Muscle of arm (tissue), 1 donor: ENCODE measurements at regions not wholly inside any gene's neighbourhood (a gene's known extent, or its start where the extent isn't known, plus 50 kb on each side); places are given as distances from the start of the nearest gene placed in this dataset.

Experiments
- DNase-seq: peaks from one replicate; pipeline ENCODE4 v3.0.0-alpha.2; 2013

DNA sequence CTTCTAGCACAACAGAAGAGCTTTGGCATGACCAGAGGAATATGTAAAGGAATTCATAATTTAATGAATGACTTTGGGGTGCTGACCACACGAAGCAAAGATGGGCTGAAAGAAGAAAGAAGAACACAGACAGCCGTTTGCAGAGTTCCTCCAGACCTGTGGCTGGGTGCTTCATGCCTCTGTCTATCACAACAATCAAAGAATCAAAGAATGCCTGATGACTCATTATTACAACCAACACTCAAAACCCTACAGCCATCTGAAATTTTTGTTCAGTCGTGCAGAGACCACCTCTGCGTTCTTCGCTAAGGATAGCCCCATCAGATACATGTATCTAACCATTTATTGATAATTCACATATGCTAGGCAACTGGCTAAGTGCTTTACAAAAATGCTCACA lies 129.0 kb upstream of the PRICKLE2 start:
- DNase-seq, result no peak

GRCh38 chr3:64353226-64353625 lies 128.0 kb upstream of the PRICKLE2 start:
- DNase-seq, result no peak

DNA sequence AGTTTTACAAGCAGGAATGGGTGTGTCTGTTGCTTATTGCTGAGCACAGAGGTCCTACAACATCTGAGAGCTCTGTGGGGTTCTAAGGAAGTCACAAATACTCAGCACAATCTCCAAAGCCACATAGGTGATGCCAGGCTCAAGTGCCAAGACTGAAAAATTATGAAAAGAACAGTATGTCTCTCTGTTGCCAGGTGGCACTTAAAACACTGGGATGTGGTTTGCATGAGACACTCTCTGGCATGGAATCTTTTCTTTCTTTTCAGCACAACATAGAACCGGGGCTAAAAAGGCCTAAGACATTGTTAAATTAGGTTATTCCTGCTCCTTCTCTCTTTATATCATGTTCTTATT lies 127.3 kb upstream of the PRICKLE2 start:
- DNase-seq, result no peak

GRCh38 chr3:64351713-64352638 lies 126.7 kb upstream of the PRICKLE2 start:
- DNase-seq, result no peak

DNA sequence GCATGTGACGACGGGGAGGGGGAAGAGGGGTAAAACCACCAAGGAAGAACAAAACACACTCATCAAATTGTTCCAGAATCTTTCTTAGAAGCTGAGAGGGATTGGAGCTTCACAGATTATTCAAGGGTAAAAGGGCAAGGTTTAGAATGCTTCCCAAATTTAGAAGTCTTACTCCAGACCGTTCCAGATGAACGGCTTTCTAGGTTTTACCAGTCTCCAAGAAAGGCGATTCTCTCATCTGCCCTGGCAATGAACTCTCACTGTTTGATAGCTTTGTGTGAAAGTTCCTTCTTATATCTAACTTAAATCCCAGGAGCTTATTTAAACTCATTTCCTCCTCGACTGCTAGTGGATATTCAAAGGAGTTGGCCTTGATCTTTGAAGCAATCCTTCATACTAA lies 124.3 kb upstream of the PRICKLE2 start:
- no peak for DNase-seq

GRCh38 chr3:64345371-64345770 lies 120.1 kb upstream of the PRICKLE2 start:
- no peak for DNase-seq

DNA sequence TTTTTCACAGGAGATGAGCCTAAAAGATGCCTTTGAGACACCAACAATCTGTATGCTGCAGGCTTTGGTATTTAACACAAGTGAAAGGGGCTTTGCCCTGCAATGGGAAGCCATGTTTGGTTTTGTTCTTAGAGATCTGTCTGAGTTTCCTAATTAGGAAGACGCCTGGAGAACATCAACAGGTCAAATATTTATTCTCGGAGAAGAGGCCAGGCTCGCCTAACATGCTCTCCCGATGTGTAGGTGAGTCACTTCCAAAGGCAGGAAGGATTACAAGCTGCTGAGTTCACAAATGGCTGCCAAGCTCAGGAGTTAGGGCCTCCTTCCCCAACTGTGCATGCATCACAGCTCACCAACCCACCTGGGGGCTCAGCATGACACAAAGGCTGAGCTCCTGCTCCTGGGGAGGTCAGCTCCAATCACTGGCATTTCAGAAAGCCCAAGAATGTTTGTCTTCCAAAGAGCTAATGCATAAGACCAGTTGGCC lies 119.5 kb upstream of the PRICKLE2 start:
- DNase-seq, result no peak

- no peak for DNase-seq
These were observed 118.6 kb upstream of the PRICKLE2 start for GRCh38 chr3:64343689-64344430.

DNA sequence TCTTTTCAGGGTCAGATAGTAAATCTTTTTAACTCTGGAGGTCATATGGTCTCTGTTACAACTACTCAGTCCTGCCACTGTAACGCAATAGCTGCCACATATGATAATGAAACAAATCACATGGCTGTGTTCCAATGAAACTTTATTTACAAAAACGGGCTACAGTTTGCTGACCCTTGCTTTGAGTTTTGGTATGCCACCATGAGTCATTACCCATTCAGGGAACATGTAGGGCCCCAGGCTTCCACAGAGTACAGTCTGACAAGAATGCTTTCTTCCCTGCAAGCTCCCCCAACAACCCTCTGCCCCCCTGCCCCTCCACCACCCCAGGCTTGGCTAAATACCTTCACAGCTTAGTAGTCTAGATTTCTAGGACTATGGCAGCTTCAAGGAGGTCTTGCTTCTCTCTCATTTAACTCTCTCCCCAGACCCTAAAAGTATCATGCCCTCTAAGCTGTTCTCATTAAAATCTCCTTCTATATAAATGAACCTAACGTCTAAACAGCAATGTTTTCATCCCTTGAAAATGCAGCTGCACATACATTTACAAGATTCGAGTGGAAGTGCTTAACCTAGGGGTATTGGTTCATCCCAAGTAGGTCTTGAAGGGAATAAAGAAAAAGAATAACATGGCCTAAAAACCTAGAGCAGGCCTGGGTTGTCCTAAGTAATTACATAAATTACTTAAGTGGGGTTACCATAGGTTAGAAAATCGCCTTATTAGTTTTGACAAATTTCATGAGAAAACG lies 117.8 kb upstream of the PRICKLE2 start:
- no peak for DNase-seq

DNA sequence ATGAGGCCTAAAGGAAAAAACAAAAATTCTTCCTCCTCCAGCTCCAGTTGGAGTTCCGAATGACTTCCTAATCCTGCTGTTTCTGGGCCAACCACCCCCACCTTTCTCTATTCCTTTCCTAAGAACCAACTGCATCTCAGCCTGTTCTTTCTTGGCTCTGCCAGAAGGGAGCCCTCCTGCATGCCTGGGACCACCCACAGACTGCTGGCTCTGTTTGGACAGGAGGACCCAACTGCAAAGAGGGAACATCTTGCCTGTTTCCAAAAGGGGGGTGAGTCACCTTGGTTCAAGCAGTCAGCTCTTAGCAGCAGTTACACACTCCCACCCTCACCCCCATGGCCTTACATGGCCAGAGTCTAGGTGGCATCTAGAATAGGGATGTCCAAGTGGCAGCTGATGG lies 116.0 kb upstream of the PRICKLE2 start:
- DNase-seq, result no peak

DNA sequence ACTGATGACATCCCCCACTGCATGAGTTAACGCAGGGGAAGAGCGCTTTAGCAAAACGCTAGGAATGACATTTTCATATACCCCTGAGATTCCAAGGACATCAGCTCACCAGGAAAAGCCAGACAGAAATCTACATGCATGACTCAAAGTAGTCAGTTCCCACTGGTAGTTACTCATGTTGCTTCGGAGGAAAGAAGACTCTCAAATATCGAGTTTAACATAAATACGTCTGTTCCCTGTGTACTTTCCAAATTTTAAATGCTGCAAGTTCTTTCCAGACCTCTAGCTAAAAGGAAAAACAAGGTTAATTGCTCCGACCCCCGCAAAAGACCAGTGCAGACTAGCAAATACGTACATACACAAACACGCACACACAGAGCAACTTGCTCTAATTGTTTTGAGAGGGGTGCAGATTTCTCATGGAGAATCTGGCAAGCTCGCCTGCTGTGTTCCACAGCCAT lies 115.4 kb upstream of the PRICKLE2 start:
- peak; percentile 83 for DNase-seq

DNA sequence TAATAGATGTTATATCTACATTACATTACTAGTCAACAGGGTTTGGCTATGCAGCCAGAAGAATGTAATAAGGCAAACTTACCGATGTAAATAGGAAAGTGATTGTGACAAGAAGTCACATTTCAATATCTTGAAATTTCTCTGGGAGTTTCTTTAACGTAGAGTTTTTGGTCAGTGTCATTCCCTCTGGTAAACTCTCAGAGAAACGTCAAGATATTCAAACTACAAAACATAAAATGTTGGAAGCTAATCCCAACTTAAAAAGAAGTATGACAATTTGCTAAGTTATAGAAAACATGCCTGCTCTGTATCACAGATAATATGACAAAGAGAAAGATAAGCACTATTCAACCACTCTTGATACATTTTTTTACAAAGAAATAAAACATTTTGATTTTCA lies 111.2 kb upstream of the PRICKLE2 start:
- no peak for DNase-seq

DNA sequence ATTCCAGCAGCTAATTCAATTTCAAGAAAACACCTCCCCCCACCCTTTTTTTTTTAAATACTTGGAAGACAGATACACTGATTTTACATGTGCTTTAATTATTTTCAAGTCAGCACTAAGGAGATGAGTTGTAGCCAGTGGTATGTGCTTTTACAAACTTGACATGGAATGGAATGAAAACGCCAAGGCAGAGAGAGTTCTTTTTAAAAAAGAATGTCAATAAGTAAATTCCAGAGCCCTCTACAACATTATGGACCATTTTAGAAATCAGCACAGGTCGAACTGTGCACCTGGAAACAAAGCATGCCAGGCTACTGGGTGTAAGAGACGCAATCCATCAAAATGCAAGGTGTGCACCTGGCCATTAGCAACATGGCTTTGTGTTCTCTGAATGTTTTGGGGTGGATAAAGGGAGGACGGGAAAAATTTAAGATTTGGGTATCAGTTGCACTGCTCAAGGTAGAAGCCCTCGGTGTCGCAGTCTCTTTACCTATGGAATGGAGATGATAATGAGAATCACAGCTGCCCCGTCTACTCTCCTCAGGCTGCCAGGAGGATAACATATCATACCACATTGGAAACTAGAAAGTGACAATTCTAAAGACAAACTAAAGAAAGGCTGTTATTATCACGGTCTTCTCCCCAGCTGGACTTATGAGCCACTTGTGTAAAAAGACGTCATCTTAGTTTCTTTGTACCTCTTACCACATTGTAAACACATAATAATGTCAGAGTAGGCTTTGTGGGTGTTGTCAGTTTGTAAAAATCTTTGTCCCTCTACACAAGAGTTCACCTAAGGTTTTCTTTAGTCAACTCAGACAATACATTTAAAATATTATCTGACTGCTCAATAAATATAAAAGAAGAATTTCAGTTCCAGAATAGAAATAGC lies 107.4 kb upstream of the PRICKLE2 start:
- DNase-seq, result no peak

GRCh38 chr3:64331605-64332004 lies 106.3 kb upstream of the PRICKLE2 start:
- DNase-seq, result no peak

DNA sequence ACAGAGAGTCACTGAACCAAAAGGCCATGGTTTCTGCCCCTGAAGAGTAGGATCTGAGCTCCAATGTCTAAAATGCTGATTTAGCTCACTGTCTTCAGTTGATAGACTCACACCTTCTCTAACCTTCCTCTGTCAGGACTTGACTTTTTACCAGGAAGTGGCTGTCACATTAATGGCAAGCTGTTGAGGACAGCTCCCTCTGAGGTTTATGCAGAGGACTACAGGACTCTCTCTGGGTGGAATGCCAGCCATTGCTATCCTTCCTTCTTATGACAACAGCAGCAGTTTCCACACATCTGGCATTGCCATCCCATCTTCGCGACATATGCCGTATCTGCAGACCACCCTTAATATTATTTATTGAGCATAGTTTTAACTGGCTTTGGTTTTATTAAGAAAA lies 103.8 kb upstream of the PRICKLE2 start:
- no peak for DNase-seq

GRCh38 chr3:64327100-64327804 lies 102.0 kb upstream of the PRICKLE2 start:
- DNase-seq, result peak; percentile 81

GRCh38 chr3:64321747-64322146 lies 96.5 kb upstream of the PRICKLE2 start:
- DNase-seq, result no peak

DNA sequence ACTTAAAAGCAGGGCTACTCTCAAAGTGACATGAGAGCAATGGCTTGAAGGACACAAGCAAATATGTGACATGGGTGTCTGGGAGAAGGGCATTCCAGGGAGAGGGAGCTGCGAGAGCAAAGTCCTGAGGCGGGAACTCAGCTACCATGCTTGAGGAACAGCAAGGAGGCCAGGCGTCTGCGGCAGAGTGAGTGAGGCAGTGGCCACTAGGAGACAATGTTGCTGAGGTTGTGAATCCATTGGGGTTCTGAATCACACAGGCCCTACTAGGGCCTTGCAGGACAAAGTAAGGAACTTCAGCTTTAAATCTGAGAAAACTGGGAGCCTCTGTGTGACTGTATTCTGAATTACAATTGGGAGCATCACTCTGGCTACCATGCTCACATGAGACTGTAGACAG lies 94.1 kb upstream of the PRICKLE2 start:
- DNase-seq, result no peak

DNA sequence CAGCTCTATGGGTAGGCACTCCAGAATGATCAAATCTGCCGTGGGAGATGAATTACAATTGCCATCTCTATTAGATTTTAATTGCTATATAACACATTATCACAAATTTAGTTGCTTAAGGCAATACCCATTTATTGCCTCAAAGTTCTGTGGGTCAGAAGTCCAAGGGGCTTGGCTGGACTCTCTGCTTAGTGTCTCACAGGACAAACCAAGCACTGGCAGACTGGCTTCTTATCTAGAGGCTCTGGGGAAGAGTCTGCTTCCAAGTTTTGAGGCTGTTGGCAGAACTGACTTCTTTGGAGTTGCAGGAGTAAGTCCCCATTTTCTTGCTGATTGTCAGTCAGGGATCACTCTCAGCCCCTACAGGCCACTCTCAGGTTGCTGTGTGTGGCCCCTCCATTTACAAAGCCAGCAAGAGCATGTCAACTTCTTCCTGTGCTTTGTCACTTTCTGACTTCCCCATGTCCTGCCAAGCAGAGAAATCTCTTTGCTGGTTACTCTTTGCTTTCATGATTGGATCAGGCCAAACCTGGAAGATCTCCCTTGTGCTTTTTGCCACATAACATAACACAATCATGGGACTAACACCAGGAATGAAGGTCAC lies 93.5 kb upstream of the PRICKLE2 start:
- no peak for DNase-seq

DNA sequence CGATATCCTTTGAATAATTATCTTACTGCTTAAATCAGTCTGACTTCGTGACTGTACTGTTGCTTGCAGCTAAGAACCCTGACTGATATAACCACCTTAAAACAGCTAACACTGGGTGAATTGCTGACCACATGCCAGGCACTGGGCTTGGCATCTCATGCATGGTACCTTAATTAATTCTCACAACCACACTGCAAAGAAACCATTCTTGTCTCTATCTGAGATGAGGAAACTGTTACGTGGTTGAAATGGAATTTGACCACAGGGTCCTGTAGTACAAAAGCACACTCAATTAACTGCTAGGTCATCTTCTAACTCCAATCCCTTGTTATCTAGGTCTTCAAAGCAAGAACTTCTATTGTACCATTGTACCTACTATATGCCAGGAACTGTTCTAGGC lies 92.7 kb upstream of the PRICKLE2 start:
- no peak for DNase-seq
